ENCODE measurements at regions not wholly inside any gene's neighbourhood (a gene's known extent, or its start where the extent isn't known, plus 50 kb on each side); places are given as distances from the start of the nearest gene placed in this dataset.

- POLR2A ChIA-PET = no interaction called here
- no peak for DNase-seq (ENCODE audit: low read depth, low spot score)
- Histone ChIP-seq H3K9ac (ENCODE audit: low read length) (no peak overlapping the region), H3K27ac (ENCODE audit: low read depth, low read length) (no peak overlapping the region), H3K4me2 (ENCODE audit: low read length) (no peak overlapping the region), H3K79me2 (ENCODE audit: insufficient read depth, low read length) (no peaks in the 10 kb centered on the region), H3K4me3 (replicated peaks in 1 of 2; ENCODE audit: low read depth in 1 of 2, low read length in 2 of 2) (no peak overlapping the region), H3K4me1 (ENCODE audit: control insufficient read depth in 1 of 2, insufficient read depth in 2 of 2, low read length in 2 of 2) (peaks cover 0 to 9% of the 10 kb centered on the region in 2 experiments; a peak in 1 of 4 replicates), H2AFZ (ENCODE audit: low read depth, low read length, poor library complexity, severe bottlenecking) (no peak overlapping the region), H3K9me2 (ENCODE audit: insufficient read depth) (no peaks in the 10 kb centered on the region; the same call in 1 of the 2 replicates), H3K9me3 (ENCODE audit: control insufficient read depth in 1 of 2, insufficient read depth in 1 of 2, low read depth in 1 of 2, low read length in 2 of 2) (no peaks in the 10 kb centered on the region), H3K36me3 (ENCODE audit: control insufficient read depth in 1 of 2, insufficient read depth in 2 of 2, low read length in 2 of 2) (no peaks in the 10 kb centered on the region), H3K27me3 (ENCODE audit: insufficient read depth, low read length) (no peaks in the 10 kb centered on the region), H4K20me1 (ENCODE audit: insufficient read depth) (no peaks in the 10 kb centered on the region)
- CTCF ChIA-PET = no interaction called here
- RAD21 ChIA-PET (ENCODE audit: low non-redundant PET in 1 of 2, low total read pairs in 2 of 2, uncharacterized antibody in 2 of 2, unreplicated experiment in 2 of 2) = no interaction called here
- TF ChIP-seq CBX3 (IDR thresholded peaks at IDR 0.05; ENCODE audit: low read depth) = no peak
- no peak for TF ChIP-seq EZH2 (IDR thresholded peaks at IDR 0.05)
- no peak for TF ChIP-seq POLR2AphosphoS5 (IDR thresholded peaks at IDR 0.05; ENCODE audit: low read depth, low read length)
- intact Hi-C loops (cut with micrococcal nuclease) = no loop called here
- no TSS peak for BruUV-seq (replicated peaks)
- ATAC-seq = no peak
Observed at GRCh38 chr1:218815076-218815475, 358.6 kb upstream of the LYPLAL1 start.

GRCh38 chr1:218817071-218817470 is 356.6 kb upstream of the LYPLAL1 start:
- ChIA-PET RAD21 (ENCODE audit: low non-redundant PET in 1 of 2, low total read pairs in 2 of 2, uncharacterized antibody in 2 of 2, unreplicated experiment in 2 of 2) (no interaction called here), CTCF (interaction anchor here (0.8 kb wide), 1 partner anchor 250 kb away, joined by 3 read pairs; no protein-coding TSS in a partner anchor)
- intact Hi-C loops (cut with micrococcal nuclease) = no loop called here
- no peak for TF ChIP-seq SP1 (IDR thresholded peaks at IDR 0.05; ENCODE audit: low read depth)
- no peak for TF ChIP-seq POLR2A (IDR thresholded peaks at IDR 0.05; ENCODE audit: borderline replicate concordance, extremely low read depth, insufficient read depth, insufficient read length)
- no peak for TF ChIP-seq POLR2AphosphoS5 (IDR thresholded peaks at IDR 0.05; ENCODE audit: low read depth, low read length)
- no peak for TF ChIP-seq CEBPB (IDR thresholded peaks at IDR 0.05; ENCODE audit: low read depth)
- TF ChIP-seq JUND (IDR thresholded peaks at IDR 0.05) = no peak
- no peak for TF ChIP-seq ZNF274 (IDR thresholded peaks at IDR 0.05; ENCODE audit: low read depth, low read length)
- TF ChIP-seq EZH2 (IDR thresholded peaks at IDR 0.05) = no peak
- TF ChIP-seq CTCF (IDR thresholded peaks at IDR 0.05 in 2 of 3, conservative IDR thresholded peaks at IDR 0.05 in 1 of 3; ENCODE audit: borderline replicate concordance in 1 of 3, insufficient read depth in 1 of 3, low read depth in 2 of 3, low read length in 2 of 3) = no peak
- no peak for TF ChIP-seq TCF7L2 (IDR thresholded peaks at IDR 0.05; ENCODE audit: borderline replicate concordance, extremely low read depth, insufficient read depth, insufficient read length)
- no peak for TF ChIP-seq REST (IDR thresholded peaks at IDR 0.05; ENCODE audit: low read depth)
- TF ChIP-seq ELF1 (IDR thresholded peaks at IDR 0.05; ENCODE audit: borderline replicate concordance, low read depth) = no peak
- TF ChIP-seq ATF3 (IDR thresholded peaks at IDR 0.05) = no peak
- TF ChIP-seq EGR1 (IDR thresholded peaks at IDR 0.05; ENCODE audit: low read depth) = no peak
- TF ChIP-seq EZH2phosphoT487 (IDR thresholded peaks at IDR 0.05; ENCODE audit: borderline replicate concordance) = no peak
- no peak for TF ChIP-seq RAD21 (IDR thresholded peaks at IDR 0.05; ENCODE audit: low read depth)
- TF ChIP-seq SIN3A (IDR thresholded peaks at IDR 0.05; ENCODE audit: low read depth) = no peak
- no peak for TF ChIP-seq CBX3 (IDR thresholded peaks at IDR 0.05; ENCODE audit: low read depth)

More at GRCh38 chr1:218817071-218817470, 356.6 kb upstream of the LYPLAL1 start:
- DNase-seq (ENCODE audit: low read depth, low spot score) (no peak), ATAC-seq (no peak)
- no peaks in the 10 kb centered on the region; the same call in 1 of the 2 replicates for H3K9me2 ChIP-seq (ENCODE audit: insufficient read depth)
- POLR2A ChIA-PET = no interaction called here
- BruUV-seq (replicated peaks) = no TSS peak
- H3K36me3 ChIP-seq (ENCODE audit: control insufficient read depth in 1 of 2, insufficient read depth in 2 of 2, low read length in 2 of 2) = no peaks in the 10 kb centered on the region
- no peak overlapping the region for H2AFZ ChIP-seq (ENCODE audit: low read depth, low read length, poor library complexity, severe bottlenecking)
- peak overlapping the region; percentile 26; the same call in 1 of the 2 replicates for H3K27ac ChIP-seq (ENCODE audit: low read depth, low read length)
- H3K4me1 ChIP-seq (ENCODE audit: control insufficient read depth in 1 of 2, insufficient read depth in 2 of 2, low read length in 2 of 2) = peaks cover 0 to 12% of the 10 kb centered on the region in 2 experiments; a peak in 1 of 4 replicates
- H3K27me3 ChIP-seq (ENCODE audit: insufficient read depth, low read length) = no peaks in the 10 kb centered on the region
- no peak overlapping the region for H3K4me2 ChIP-seq (ENCODE audit: low read length)
- no peaks in the 10 kb centered on the region for H3K9me3 ChIP-seq (ENCODE audit: control insufficient read depth in 1 of 2, insufficient read depth in 1 of 2, low read depth in 1 of 2, low read length in 2 of 2)
- H3K9ac ChIP-seq (ENCODE audit: low read length) = no peak overlapping the region
- H3K79me2 ChIP-seq (ENCODE audit: insufficient read depth, low read length) = no peaks in the 10 kb centered on the region
- no peak overlapping the region for H3K4me3 ChIP-seq (replicated peaks in 1 of 2; ENCODE audit: low read depth in 1 of 2, low read length in 2 of 2)
- no peaks in the 10 kb centered on the region for H4K20me1 ChIP-seq (ENCODE audit: insufficient read depth)
